ENCODE measurements at regions not wholly inside any gene's neighbourhood (a gene's known extent, or its start where the extent isn't known, plus 50 kb on each side); places are given as distances from the start of the nearest gene placed in this dataset.

DNA sequence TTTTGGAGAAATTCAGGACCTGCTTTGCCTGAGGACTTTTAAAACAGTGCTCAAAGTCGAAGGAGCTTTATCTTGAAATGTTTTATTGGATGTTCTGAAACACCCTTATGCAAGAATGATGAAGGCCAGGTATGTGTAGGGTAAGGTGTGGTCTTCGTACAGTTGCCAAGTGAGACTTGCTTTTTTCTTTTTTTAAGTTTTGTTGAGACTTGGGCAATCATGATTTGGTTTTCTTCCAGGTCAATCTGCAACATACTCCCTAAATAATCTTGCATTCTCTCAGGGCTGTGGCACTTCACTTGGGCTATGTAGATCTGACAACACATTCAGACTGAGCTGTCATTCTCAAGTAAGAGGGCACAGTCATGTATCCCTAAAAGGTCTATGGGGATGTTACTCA, 75.0 kb downstream of the GATA3 start:
- no peak for DNase-seq (ENCODE audit: low read depth, low spot score)
- ChIA-PET POLR2A (no interaction called here), CTCF (no interaction called here)
- Histone ChIP-seq H3K4me3 (replicated peaks in 1 of 3; ENCODE audit: insufficient read depth in 1 of 3, low read depth in 1 of 3, low read length in 3 of 3) (no peak overlapping the region), H3K27ac (ENCODE audit: insufficient read depth, low read depth, low read length) (no peak overlapping the region), H3K9me3 (replicated peaks; ENCODE audit: control insufficient read depth, insufficient read depth, low read length) (no peaks in the 10 kb centered on the region), H3K9ac (replicated peaks; ENCODE audit: extremely low read depth, insufficient read depth, low read length) (no peak overlapping the region), H3K9me1 (replicated peaks; ENCODE audit: control insufficient read depth, extremely low read depth, insufficient read depth, low read length) (no peaks in the 10 kb centered on the region), H3K79me2 (ENCODE audit: control insufficient read depth, insufficient read depth, low read length) (no peaks in the 10 kb centered on the region), H3K4me1 (ENCODE audit: control insufficient read depth, extremely low read depth, insufficient read depth, low read length) (no peaks in the 10 kb centered on the region), H2AFZ (ENCODE audit: low read depth, low read length) (no peak overlapping the region), H3K36me3 (ENCODE audit: control insufficient read depth in 2 of 2, extremely low read depth in 1 of 2, insufficient read depth in 2 of 2, low read length in 2 of 2) (no peaks in the 10 kb centered on the region), H3K4me2 (ENCODE audit: insufficient read depth, low read length) (no peak overlapping the region), H3K27me3 (ENCODE audit: control insufficient read depth in 2 of 2, insufficient read depth in 2 of 2, low read length in 2 of 2) (peaks cover 3 to 5% of the 10 kb centered on the region in 2 experiments), H4K20me1 (replicated peaks; ENCODE audit: control insufficient read depth, extremely low read depth, insufficient read depth, low read length) (no peaks in the 10 kb centered on the region)
- BruUV-seq (replicated peaks), result no TSS peak
- TF ChIP-seq MYC (IDR thresholded peaks at IDR 0.05; ENCODE audit: low read depth, low read length) (no peak), GATA2 (IDR thresholded peaks at IDR 0.05; ENCODE audit: insufficient read depth, insufficient read length, low read depth, low read length) (no peak), MAX (IDR thresholded peaks at IDR 0.05; ENCODE audit: insufficient read depth, insufficient read length) (no peak), JUN (IDR thresholded peaks at IDR 0.05; ENCODE audit: borderline replicate concordance, insufficient read depth, insufficient read length, low read depth) (no peak), POLR2A (IDR thresholded peaks at IDR 0.05; ENCODE audit: low read depth, low read length) (no peak), EZH2 (IDR thresholded peaks at IDR 0.05; ENCODE audit: borderline replicate concordance, low read depth, low read length, severe bottlenecking) (no peak), FOS (IDR thresholded peaks at IDR 0.05; ENCODE audit: borderline replicate concordance, insufficient read depth, low read length) (no peak), POLR2AphosphoS5 (IDR thresholded peaks at IDR 0.05; ENCODE audit: insufficient read depth, low read depth, low read length) (no peak)
- TF ChIP-seq, protein P1, sequence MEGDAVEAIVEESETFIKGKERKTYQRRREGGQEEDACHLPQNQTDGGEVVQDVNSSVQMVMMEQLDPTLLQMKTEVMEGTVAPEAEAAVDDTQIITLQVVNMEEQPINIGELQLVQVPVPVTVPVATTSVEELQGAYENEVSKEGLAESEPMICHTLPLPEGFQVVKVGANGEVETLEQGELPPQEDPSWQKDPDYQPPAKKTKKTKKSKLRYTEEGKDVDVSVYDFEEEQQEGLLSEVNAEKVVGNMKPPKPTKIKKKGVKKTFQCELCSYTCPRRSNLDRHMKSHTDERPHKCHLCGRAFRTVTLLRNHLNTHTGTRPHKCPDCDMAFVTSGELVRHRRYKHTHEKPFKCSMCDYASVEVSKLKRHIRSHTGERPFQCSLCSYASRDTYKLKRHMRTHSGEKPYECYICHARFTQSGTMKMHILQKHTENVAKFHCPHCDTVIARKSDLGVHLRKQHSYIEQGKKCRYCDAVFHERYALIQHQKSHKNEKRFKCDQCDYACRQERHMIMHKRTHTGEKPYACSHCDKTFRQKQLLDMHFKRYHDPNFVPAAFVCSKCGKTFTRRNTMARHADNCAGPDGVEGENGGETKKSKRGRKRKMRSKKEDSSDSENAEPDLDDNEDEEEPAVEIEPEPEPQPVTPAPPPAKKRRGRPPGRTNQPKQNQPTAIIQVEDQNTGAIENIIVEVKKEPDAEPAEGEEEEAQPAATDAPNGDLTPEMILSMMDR (IDR thresholded peaks at IDR 0.05; ENCODE audit: extremely low read depth in 1 of 2, insufficient read depth in 1 of 2, low read depth in 1 of 2, low read length in 2 of 2), result no peak
- dilution Hi-C loops (cut with MboI; ENCODE audit: extremely low pct_ligation_motif_present, low sequenced_read_pairs) (no loop called here), intact Hi-C loops (cut with micrococcal nuclease) (no loop called here)
- no peak for FAIRE-seq

All from endothelial cell of umbilical vein (primary cell).